Peyer's patch (tissue), 4 donors: ENCODE measurements at regions not wholly inside any gene's neighbourhood (a gene's known extent, or its start where the extent isn't known, plus 50 kb on each side); places are given as distances from the start of the nearest gene placed in this dataset.

ENCODE experiments used
- DNase-seq, 3 donors: peaks; one replicate each; pipeline ENCODE4 v3.0.0-alpha.2; 2017 to 2019
- H3K27ac ChIP-seq, 4 donors: fragments of 200-600 bp; sonication (generic); one replicate each; pipeline ENCODE4 v1.5.1; 2016 to 2019
- H3K27me3 ChIP-seq, 2 donors: fragments of 200-600 bp; sonication (generic); one replicate each; pipeline ENCODE4 v1.5.1; 2019
- H3K36me3 ChIP-seq, 3 donors: fragments of 200-600 bp; sonication (generic); one replicate each; pipeline ENCODE4 v1.5.1; 2016 to 2019
- H3K4me1 ChIP-seq, 4 donors: fragments of 200-600 bp; sonication (generic); one replicate each; pipeline ENCODE4 v1.5.1; 2016 to 2019
- H3K4me3 ChIP-seq, 4 donors: fragments of 200-600 bp; sonication (generic); 1 replicate in 3 of 4; 2 replicates in 1 of 4; pipeline ENCODE4 v1.5.1; 2016 to 2019; ENCODE audit warnings: mild to moderate bottlenecking in 1 of 4
- H3K9me3 ChIP-seq, 4 donors: fragments of 200-600 bp; sonication (generic); one replicate each; pipeline ENCODE4 v1.5.1; 2016 to 2019; ENCODE audit warnings: mild to moderate bottlenecking in 1 of 4
- CTCF ChIP-seq, 6 experiments: fragments of 450-650 bp in 4 of 6; fragments of 200-600 bp in 2 of 6; sonication (generic) in 1 of 6; IDR thresholded peaks; one replicate each; pipeline ENCODE4 v1.5.1; 2017 to 2019; ENCODE audit warnings: antibody characterized with exemption in 6 of 6, mild to moderate bottlenecking in 3 of 6, moderate library complexity in 1 of 6
- POLR2A ChIP-seq, 2 donors: fragments of 450-650 bp; IDR thresholded peaks; one replicate each; pipeline ENCODE4 v1.5.1; 2017; ENCODE audit warnings: antibody characterized with exemption in 2 of 2, mild to moderate bottlenecking in 2 of 2, moderate library complexity in 2 of 2

DNA sequence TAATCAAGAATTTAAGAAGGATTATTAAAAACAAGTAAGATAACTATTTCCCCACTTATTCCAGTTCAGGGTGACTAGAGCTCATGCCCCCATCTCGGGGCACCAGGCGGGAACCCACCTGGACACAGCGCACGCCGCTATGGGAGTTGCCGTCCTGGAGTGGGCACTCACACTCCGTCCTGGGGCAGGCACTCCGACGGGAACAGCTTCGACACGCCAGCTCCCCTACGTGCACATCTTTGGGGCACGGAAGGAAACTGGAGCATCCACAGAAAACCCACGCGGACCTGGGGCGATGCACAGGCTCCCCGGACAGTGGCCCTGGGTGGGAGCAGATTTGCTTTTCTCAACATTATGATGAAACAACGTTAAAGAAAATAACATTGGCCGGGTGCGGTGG, 52.0 kb upstream of the GATA5 start:
- no peaks in the 10 kb centered on the region for H3K9me3 ChIP-seq
- H3K36me3 ChIP-seq, result no peaks in the 10 kb centered on the region
- no peak overlapping the region for H3K4me3 ChIP-seq
- no peaks in the 10 kb centered on the region for H3K4me1 ChIP-seq
- DNase-seq, result no peak
- H3K27me3 ChIP-seq, result peaks cover 0 to 3% of the 10 kb centered on the region in 2 donors
- H3K27ac ChIP-seq, result no peak overlapping the region
- TF ChIP-seq POLR2A (IDR thresholded peaks at IDR 0.05) (no peak), CTCF (IDR thresholded peaks at IDR 0.05) (no peak)

- DNase-seq, result no peak
- H3K4me1 ChIP-seq, result no peaks in the 10 kb centered on the region
- TF ChIP-seq POLR2A (IDR thresholded peaks at IDR 0.05) (no peak), CTCF (IDR thresholded peaks at IDR 0.05) (no peak)
- H3K4me3 ChIP-seq, result no peak overlapping the region
- H3K36me3 ChIP-seq, result no peaks in the 10 kb centered on the region
- no peak overlapping the region for H3K27ac ChIP-seq
- H3K9me3 ChIP-seq, result no peaks in the 10 kb centered on the region
- no peaks in the 10 kb centered on the region for H3K27me3 ChIP-seq
Observed at GRCh38 chr20:62528983-62529891, 53.4 kb upstream of the GATA5 start.

DNA sequence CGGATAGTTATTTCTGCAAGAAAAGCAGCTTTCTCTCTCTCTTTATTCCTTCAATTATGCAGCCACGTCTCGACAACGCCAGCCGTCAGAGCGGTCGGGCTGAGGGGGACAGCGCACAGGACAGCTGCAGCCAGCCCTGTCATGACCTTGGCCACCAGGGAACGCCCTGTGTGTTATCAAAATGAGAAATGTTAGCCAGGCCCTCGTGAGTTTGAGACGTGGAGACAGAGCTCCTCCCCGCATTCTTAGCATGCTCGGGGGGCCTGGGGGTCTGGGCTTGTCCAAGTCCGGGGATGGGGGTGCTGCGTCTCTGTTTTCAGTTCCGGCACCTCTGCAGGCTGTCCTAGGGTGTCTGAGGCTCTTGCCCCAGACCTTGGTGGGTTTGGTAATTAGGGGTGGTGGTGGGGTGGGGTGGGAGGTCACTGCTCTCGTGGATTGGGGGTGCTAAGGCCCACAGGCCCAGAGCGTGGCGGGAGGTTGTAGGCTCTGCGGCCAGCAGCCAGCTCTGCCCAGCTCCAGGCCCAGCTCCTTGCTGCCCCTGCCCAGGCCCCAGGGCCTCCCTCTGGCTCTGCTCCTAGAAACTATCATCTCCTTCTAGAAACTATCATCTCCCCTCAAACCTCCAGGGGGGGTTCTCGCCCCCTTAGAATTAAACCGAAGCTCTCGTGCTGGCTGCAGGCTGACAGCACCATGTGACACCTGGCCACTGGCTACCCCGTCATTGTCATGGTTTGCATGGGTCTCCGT, 54.3 kb upstream of the GATA5 start:
- no peaks in the 10 kb centered on the region for H3K27me3 ChIP-seq
- H3K36me3 ChIP-seq, result no peaks in the 10 kb centered on the region

GRCh38 chr20:62530643-62531032, 54.8 kb upstream of the GATA5 start:
- no peaks in the 10 kb centered on the region for H3K9me3 ChIP-seq
- H3K4me1 ChIP-seq, result no peaks in the 10 kb centered on the region
- H3K4me3 ChIP-seq, result no peak overlapping the region
- no peaks in the 10 kb centered on the region for H3K27me3 ChIP-seq
- H3K36me3 ChIP-seq, result no peaks in the 10 kb centered on the region
- H3K27ac ChIP-seq, result no peak overlapping the region
- TF ChIP-seq POLR2A (IDR thresholded peaks at IDR 0.05) (no peak), CTCF (IDR thresholded peaks at IDR 0.05) (no peak)
- no peak for DNase-seq

More for the DNA sequence above, 54.3 kb upstream of the GATA5 start:
- no peak for DNase-seq
- TF ChIP-seq POLR2A (IDR thresholded peaks at IDR 0.05) (no peak), CTCF (IDR thresholded peaks at IDR 0.05) (no peak)
- Histone ChIP-seq H3K4me3 (no peak overlapping the region), H3K4me1 (no peaks in the 10 kb centered on the region), H3K27ac (no peak overlapping the region), H3K9me3 (no peaks in the 10 kb centered on the region)

- Histone ChIP-seq H3K27ac (no peak overlapping the region), H3K4me1 (no peaks in the 10 kb centered on the region), H3K36me3 (no peaks in the 10 kb centered on the region), H3K4me3 (no peak overlapping the region), H3K9me3 (no peaks in the 10 kb centered on the region), H3K27me3 (no peaks in the 10 kb centered on the region)
- DNase-seq, result no peak
- TF ChIP-seq POLR2A (IDR thresholded peaks at IDR 0.05), result no peak
- no peak for TF ChIP-seq CTCF (IDR thresholded peaks at IDR 0.05)
Observed at GRCh38 chr20:62531046-62531838, 55.4 kb upstream of the GATA5 start.
